PFSK-1 (cell line): ENCODE measurements at regions not wholly inside any gene's neighbourhood (a gene's known extent, or its start where the extent isn't known, plus 50 kb on each side); places are given as distances from the start of the nearest gene placed in this dataset.

ENCODE experiments used
- FOXP2 ChIP-seq: optimal IDR thresholded peaks from 2 replicates; pipeline ENCODE3; 2011; ENCODE audit warnings: borderline replicate concordance, control low read depth, inconsistent platforms; ENCODE audit not compliant: insufficient read depth; ENCODE audit errors: extremely low read length, extremely low read depth
- POLR2AphosphoS5 ChIP-seq: IDR thresholded peaks from 2 replicates; pipeline ENCODE4 v1.6.1; 2012; ENCODE audit warnings: low read depth, mild to moderate bottlenecking, control low read depth, low read length, moderate library complexity
- REST ChIP-seq, 2 experiments: IDR thresholded peaks; 2 replicates each; pipeline versions ENCODE4 v1.6.1 to v1.8.0; 2011 to 2012; ENCODE audit warnings: low read depth in 2 of 2, low read length in 2 of 2, control low read depth in 1 of 2, inconsistent platforms in 1 of 2, mild to moderate bottlenecking in 1 of 2, moderate library complexity in 1 of 2; ENCODE audit not compliant: insufficient read depth in 1 of 2
- SIN3A ChIP-seq: IDR thresholded peaks from 2 replicates; pipeline ENCODE4 v1.6.1; 2012; ENCODE audit warnings: mild to moderate bottlenecking, low read length, moderate library complexity, borderline replicate concordance; ENCODE audit not compliant: insufficient read depth
- TAF1 ChIP-seq: IDR thresholded peaks from 2 replicates; pipeline ENCODE4 v1.6.1; 2012; ENCODE audit warnings: low read length, control low read depth, borderline replicate concordance; ENCODE audit not compliant: insufficient read depth

DNA sequence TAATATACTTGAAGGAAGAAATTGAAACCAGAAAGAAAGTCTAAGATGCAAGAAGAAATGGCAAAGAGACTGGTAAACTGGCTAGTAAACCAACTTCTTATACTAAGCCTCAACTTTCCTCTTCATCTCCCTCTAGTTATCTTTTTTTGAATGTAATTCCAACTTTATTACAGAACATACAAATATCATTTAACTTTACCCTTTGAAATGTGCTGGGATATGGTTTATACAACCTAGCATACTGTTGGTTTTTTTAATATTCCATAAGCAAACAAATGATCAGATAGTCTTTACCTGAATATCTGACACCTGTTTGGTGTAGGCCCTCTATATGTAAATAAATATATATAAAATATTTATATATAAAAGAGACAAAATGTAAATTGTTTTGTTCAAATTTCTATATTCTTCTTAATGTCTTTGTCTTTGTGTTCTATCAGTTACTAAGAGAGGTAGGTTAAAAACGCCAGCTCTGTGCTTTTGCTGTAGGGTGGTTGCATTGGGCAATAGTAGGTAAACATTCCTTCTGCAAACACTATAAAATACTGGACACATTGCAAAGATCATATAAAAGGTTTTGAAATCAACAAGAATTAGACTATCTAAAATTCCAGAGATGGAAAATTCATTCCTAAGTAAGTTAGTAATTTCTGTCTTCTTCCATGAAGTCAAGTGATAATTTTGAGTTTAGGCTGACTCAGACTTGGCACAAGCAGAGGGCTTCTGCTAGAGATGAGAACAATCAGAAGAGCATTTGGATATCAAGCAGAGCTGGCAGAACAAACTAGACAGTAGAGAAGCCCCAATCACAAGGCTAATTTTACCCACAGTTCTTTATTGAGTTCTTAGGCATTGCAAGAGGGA, 383.3 kb downstream of the RFC3 start:
- TF ChIP-seq TAF1: no peak
- TF ChIP-seq REST (IDR thresholded peaks at IDR 0.05; ENCODE audit: insufficient read depth in 1 of 2, low read depth in 2 of 2, low read length in 2 of 2): no peak
- no peak for TF ChIP-seq SIN3A
- TF ChIP-seq POLR2AphosphoS5: no peak
- no peak for TF ChIP-seq FOXP2

- no peak for TF ChIP-seq FOXP2
- TF ChIP-seq POLR2AphosphoS5: no peak
Observed at GRCh38 chr13:34207334-34207733, 389.4 kb downstream of the RFC3 start.

- TF ChIP-seq REST (IDR thresholded peaks at IDR 0.05; ENCODE audit: insufficient read depth in 1 of 2, low read depth in 2 of 2, low read length in 2 of 2) (no peak), POLR2AphosphoS5 (no peak), FOXP2 (no peak), TAF1 (no peak), SIN3A (no peak)
Observed at GRCh38 chr13:34207872-34208271, 389.9 kb downstream of the RFC3 start.

GRCh38 chr13:34208336-34208735, 390.4 kb downstream of the RFC3 start:
- no peak for TF ChIP-seq TAF1
- TF ChIP-seq FOXP2: no peak
- TF ChIP-seq SIN3A: no peak
- no peak for TF ChIP-seq POLR2AphosphoS5
- TF ChIP-seq REST (IDR thresholded peaks at IDR 0.05; ENCODE audit: insufficient read depth in 1 of 2, low read depth in 2 of 2, low read length in 2 of 2): no peak

- no peak for TF ChIP-seq REST (IDR thresholded peaks at IDR 0.05; ENCODE audit: insufficient read depth in 1 of 2, low read depth in 2 of 2, low read length in 2 of 2)
- TF ChIP-seq POLR2AphosphoS5: no peak
- no peak for TF ChIP-seq SIN3A
- no peak for TF ChIP-seq FOXP2
- no peak for TF ChIP-seq TAF1
Observed at GRCh38 chr13:34210341-34210740, 392.4 kb downstream of the RFC3 start.
